Neural progenitor cell (in vitro differentiated cells): ENCODE measurements at regions not wholly inside any gene's neighbourhood (a gene's known extent, or its start where the extent isn't known, plus 50 kb on each side); places are given as distances from the start of the nearest gene placed in this dataset.

Source experiments
- EZH2phosphoT487 ChIP-seq: fragments of 200-600 bp; sonication (generic); IDR thresholded peaks from 2 replicates; pipeline ENCODE4 v1.6.1; 2017; ENCODE audit warnings: antibody characterized with exemption
- TF ChIP-seq, protein P1 (sequence below): fragments of 200-600 bp; sonication (generic); IDR thresholded peaks from 2 replicates; pipeline ENCODE4 v1.5.1; 2017; ENCODE audit warnings: antibody characterized with exemption, mild to moderate bottlenecking

DNA sequence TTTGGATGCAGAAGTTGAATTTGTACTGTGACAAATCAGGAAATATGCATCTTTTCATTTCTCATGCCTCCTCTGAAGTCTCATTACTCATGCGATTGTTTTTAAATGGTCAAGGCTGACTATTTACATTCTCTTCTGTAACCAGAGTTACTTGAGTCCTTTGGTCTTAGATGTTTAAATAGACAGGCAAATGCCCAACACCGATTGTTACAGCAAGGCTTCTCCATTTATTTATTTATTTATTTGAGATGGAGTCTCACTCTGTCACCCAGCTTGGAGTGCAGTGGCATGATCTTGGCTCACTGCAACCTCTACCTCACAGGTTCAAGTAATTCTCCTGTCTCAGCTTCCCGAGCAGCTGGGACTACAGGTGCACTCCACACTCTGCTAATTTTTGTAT lies 72.7 kb upstream of the SLC28A3 start:
- TF ChIP-seq, protein P1, sequence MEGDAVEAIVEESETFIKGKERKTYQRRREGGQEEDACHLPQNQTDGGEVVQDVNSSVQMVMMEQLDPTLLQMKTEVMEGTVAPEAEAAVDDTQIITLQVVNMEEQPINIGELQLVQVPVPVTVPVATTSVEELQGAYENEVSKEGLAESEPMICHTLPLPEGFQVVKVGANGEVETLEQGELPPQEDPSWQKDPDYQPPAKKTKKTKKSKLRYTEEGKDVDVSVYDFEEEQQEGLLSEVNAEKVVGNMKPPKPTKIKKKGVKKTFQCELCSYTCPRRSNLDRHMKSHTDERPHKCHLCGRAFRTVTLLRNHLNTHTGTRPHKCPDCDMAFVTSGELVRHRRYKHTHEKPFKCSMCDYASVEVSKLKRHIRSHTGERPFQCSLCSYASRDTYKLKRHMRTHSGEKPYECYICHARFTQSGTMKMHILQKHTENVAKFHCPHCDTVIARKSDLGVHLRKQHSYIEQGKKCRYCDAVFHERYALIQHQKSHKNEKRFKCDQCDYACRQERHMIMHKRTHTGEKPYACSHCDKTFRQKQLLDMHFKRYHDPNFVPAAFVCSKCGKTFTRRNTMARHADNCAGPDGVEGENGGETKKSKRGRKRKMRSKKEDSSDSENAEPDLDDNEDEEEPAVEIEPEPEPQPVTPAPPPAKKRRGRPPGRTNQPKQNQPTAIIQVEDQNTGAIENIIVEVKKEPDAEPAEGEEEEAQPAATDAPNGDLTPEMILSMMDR, result no peak
- TF ChIP-seq EZH2phosphoT487, result no peak
